GM21529 (cell line): ENCODE measurements at regions not wholly inside any gene's neighbourhood (a gene's known extent, or its start where the extent isn't known, plus 50 kb on each side); places are given as distances from the start of the nearest gene placed in this dataset.
"Not testable (repeated sequence)": the region's sequence is repeated elsewhere in the genome, so short reads cannot be mapped to it uniquely, and the experiment has no call there.

Experiments used
- ATAC-seq: cut with Tn5 transposase; IDR thresholded peaks from one replicate; pipeline ENCODE4 v1.9.1; 2021; ENCODE audit not compliant: unreplicated experiment

GRCh38 chr5:152184266-152184665 lies 220.8 kb downstream of the NMUR2 start:
- ATAC-seq: no peak

GRCh38 chr5:152181461-152181860 lies 223.6 kb downstream of the NMUR2 start:
- no peak for ATAC-seq

DNA sequence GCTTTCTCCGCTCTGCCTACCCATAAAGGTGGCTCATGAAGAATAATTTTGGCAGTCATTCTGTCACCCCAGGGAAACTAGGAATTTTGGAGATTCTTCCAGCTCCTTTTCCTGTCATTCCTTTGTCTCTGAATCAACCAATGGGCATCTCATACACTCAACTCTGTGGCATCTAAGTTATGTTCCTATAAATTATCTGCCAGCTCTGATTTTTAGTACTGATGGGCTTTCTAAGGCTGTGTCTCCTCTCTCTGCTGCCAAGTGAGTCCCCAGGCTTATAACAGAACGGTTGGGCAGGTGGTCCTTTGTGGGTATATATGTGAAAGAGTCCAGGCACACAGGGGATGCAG lies 226.8 kb downstream of the NMUR2 start:
- ATAC-seq: no peak

DNA sequence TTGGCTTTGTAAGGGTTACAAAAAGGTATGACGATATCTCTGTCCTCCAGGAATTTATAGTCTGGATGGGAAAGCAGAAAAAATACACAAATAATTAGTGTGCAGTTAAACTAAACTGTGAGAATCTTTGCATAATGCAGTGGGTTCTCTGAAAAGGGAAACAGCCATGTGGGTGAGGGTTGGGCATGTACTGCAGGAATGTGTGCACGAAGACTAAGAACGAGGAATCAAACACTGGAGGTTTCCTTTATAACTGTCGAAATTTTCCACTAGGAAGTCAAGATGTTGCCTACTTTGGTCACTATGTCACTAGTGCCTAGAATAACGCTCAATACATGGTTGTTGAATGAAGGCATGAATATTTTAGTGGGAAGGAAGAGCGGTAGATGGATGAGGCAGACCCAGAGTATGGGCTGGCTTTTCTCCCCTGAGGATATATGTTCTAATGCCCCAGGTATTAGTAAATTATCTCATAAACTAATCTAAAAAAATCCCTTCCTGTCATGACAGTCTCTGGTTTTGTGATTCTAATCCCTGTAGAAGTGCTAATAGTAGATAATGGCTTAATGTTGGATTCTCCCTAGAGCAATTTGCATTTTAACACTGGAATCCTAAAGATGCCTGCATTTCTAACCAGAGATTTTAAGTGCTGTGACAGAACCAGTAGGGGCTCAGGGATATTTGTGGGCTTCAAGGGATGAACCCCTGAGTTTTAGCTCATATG lies 227.3 kb downstream of the NMUR2 start:
- ATAC-seq: no peak

DNA sequence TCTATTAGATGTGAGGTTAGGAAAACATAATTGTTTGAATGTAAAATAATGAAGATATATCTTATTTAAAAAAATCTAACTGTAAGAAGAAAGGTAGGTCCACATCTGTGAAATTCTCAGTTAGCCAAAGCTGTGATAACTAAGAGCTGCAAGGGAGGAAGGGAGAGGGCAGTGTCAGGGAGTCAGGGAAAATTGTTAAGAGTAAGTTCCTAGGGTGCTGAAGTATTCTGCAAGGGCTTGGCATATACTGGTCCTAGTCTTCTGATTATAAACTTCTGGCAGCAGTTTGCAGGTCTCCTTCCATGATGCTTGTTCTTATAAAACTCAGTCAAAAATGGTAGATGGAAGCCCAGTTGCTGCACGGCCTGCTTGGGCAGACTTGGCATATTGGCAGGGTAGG lies 233.2 kb downstream of the NMUR2 start:
- no peak for ATAC-seq

GRCh38 chr5:152170350-152170749 lies 234.7 kb downstream of the NMUR2 start:
- ATAC-seq: no peak

DNA sequence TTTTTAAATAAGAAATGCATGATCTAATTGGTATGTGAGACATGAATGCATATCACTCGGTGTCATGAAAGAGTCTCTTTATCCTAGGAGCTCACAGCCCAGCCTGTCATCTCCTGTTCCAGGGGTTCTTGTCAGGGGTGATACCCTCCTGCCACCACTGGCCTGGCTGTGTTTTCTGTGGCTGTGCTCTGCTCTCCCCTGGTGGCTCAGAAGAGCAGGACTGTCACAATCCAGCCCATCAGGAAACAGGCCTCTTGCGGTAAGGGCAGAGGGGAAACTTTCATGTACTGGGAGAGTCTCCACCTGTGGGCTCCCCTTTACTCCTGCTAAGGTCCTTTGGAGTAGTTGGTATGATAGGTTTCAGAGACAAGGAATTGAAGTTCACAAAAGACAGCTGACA lies 240.2 kb upstream of the GLRA1 start:
- no peak for ATAC-seq

DNA sequence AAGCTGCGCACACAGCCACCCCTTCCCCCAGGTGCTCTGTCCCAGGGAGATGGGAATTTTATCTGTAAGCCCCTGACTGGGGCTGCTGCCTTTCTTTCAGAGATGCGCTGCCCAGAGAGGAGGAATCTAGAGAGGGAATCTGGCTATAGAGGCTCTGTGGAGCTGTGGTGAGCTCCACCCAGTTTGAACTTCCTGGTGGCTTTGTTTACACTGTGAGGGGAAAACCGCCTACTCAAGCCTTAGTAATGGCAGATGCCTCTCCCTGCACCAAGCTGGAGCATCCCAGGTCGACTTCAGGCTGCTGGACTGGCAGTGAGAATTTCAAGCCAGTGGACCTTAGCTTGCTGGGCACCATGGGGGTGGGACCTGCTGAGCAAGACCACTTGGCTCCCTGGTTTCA lies 235.2 kb upstream of the GLRA1 start:
- ATAC-seq: not testable (repeated sequence)

GRCh38 chr5:152154452-152154851 lies 229.8 kb upstream of the GLRA1 start:
- not testable (repeated sequence) for ATAC-seq

DNA sequence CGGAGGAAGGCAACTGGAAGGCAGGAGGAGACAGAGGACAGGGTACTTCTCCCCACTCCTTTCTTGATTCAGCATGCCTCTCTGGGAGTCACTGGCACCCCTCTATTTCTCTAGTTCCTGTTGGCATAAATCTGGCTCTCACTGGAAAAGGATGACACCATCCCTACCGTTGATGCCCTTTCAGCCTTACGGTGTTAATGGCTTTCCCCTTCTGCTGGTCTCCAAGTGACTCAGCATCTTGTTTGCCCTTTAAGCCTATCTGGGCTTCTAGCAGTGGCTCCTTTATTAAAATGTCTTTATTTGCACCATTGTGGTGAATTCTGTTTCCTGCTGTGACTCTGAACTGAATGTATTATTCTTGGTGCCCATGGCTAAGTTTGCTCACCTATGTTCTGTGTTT lies 227.3 kb upstream of the GLRA1 start:
- ATAC-seq: no peak

GRCh38 chr5:152151113-152151512 lies 226.5 kb upstream of the GLRA1 start:
- ATAC-seq: no peak

GRCh38 chr5:152147286-152147685 lies 222.6 kb upstream of the GLRA1 start:
- no peak for ATAC-seq

DNA sequence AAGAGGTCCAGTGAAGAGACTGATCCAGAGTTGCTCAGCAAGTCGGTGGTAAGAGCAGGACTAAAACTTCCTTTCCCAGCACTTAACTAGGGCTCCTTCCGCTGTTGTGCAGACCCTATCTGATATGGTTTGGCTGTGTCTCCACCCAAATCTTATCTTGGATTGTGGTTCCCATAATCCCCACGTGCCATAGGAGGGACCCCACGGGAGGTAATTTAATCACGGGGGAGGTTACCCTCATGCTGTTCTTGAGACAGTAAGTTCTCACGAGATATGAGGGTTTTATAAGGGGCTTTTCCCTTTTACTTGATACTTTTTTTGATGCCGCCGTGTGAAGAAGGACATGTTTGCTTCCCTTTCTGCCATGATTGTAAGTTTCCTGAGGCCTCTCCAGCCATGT lies 221.9 kb upstream of the GLRA1 start:
- ATAC-seq: no peak

DNA sequence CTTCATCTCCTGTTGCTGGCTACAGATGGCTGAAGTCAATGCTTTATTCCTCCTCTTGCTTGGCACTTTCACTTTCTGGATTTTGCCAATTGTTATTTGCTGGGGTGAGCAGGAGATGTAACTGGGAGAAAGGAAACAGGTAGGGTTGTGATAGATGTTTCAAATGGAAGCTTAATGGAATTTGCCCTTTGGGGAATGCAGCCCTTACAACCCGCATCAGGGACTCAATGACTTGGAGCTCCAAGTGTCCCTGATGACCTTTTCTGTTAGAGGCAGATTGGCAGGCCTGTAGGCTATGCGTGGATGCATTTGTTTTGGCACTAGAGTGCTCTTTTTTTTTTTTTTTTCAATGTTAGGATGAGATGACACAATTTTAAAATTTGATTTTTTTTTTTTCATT lies 219.9 kb upstream of the GLRA1 start:
- no peak for ATAC-seq

DNA sequence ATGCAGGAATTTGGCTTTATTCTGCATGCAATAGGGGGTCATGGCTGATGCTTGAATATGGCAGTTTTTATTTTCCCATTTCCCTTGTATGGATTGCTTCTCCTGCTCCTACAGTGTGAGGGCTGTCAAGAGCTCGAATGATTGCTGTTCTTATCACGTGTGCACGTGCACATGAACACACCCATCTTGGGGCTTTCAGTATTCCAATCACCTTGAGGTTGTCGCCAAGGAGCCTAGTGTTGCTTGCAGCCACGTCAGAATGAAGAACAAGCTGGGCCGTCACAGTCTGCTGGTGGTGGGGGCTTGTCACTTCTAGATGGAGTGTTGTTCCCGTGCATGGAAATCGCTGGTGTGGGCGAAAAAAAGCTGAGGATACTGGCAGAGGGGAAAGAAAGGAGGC lies 219.4 kb upstream of the GLRA1 start:
- ATAC-seq: no peak

- ATAC-seq: peak; percentile 86
Measured at GRCh38 chr5:152142840-152143469, 218.3 kb upstream of the GLRA1 start.

DNA sequence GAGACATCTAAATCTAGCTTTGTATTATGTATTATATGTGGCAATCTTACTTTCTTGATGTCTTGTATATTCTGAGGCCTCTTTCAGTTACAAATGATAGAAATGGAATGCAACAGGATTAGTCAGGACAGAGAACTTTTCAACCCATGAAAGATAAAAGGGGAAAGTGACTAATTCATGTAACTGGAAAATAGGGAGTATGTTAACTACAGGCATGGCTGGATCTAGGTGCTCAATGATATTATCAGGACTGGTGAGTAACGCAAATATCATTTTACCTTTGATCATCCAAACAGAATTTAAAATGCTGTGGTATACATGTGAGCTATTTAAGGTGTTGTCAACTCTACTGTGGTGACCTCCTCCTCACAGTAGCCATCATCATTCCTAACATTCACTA lies 215.7 kb upstream of the GLRA1 start:
- ATAC-seq: no peak

- no peak for ATAC-seq
Measured at GRCh38 chr5:152137063-152137462, 212.4 kb upstream of the GLRA1 start.

DNA sequence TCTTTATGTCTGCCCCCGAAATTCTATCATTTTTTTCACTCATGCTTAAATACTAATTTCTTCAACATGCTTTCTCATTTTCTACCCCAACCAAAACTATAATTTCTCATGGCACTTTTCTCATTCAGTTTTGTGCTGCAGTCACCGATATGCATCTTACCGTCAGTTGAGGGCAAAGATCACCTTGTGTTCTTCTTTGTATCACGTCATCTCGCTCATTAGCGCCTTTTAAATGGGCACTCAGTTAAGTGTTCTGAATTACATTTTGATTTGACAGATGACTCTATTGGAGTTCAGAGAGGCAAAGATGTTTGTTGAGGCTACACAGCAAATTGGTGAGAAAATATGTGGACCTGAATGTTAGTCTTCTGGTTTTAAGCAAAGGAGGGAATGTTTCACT lies 211.7 kb upstream of the GLRA1 start:
- no peak for ATAC-seq

- no peak for ATAC-seq
Measured at GRCh38 chr5:152135827-152136226, 211.2 kb upstream of the GLRA1 start.

GRCh38 chr5:152125661-152126205 lies 201.1 kb upstream of the GLRA1 start:
- ATAC-seq: no peak

DNA sequence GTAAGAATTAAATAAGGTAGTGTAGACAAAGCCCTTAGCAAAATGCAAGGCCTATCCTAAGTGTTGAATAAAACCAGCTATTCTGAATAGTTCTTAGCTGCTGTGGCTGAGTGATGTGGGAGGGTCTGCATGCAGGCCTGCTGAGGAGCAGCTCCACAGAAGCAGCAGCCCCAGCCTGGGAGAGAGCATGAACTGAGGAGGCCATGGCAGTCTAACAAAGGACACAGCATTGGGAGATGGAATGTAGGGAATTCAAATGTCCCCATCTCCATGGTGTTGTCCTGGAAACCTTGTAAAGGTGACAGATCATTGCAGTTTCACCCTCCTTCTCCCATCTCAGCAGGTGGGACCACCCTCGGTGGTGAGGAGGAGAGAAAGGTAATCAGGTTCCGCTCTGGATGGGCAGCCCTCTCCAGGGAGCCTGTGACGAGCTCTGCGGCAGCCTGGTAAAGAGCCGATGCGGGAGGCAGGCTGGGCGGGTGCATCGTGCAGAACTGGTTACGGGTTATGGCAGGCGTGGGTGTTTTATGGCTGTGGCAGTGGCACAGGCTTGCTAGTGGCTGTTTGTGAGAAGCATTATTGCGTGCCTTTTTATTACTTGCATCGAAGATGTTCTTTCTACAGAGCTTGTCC lies 199.9 kb upstream of the GLRA1 start:
- ATAC-seq: no peak
